B cell (primary cell): ENCODE measurements at regions not wholly inside any gene's neighbourhood (a gene's known extent, or its start where the extent isn't known, plus 50 kb on each side); places are given as distances from the start of the nearest gene placed in this dataset.

Experiments used
- ATAC-seq: fragments of 200-7000 bp; cut with Tn5 transposase; one replicate; pipeline ENCODE4 v1.10.0; 2021; ENCODE audit warnings: low read depth, mild to moderate bottlenecking, moderate number of reproducible peaks, moderate library complexity
- CTCF ChIA-PET: fragments of 350-600 bp; sonication (Branson Sonifier 250); formaldehyde crosslinking; loops from one replicate; lab custom pipeline; 2021; ENCODE audit warnings: antibody characterized with exemption, inconsistent platforms; lab: Charles Lee
- POLR2A ChIA-PET: fragments of 350-600 bp; sonication (Branson Sonifier 250); formaldehyde crosslinking; loops from one replicate; lab custom pipeline; 2021; ENCODE audit warnings: antibody characterized with exemption; lab: Charles Lee
- DNase-seq: peaks from one replicate; pipeline ENCODE4 v3.0.0; 2013
- H2AFZ ChIP-seq: 2 replicates; pipeline ENCODE4 v1.6.1; 2012; ENCODE audit warnings: mild to moderate bottlenecking, low read depth, low read length; ENCODE audit not compliant: insufficient read depth, poor library complexity, severe bottlenecking
- H3K27ac ChIP-seq, 2 donors: 1 replicate in 1 of 2; 2 replicates in 1 of 2; pipeline ENCODE4 v1.5.1; 2012 to 2013; ENCODE audit warnings: low read length in 2 of 2, mild to moderate bottlenecking in 2 of 2, moderate library complexity in 1 of 2
- H3K27me3 ChIP-seq, 4 experiments: fragments of 200-600 bp in 1 of 4; sonication (generic) in 1 of 4; replicated peaks in 1 of 4; 1 replicate in 2 of 4; 2 replicates in 2 of 4; pipeline versions ENCODE4 v1.6.1 to v1.7.0; 2013 to 2016; ENCODE audit warnings: low read length in 3 of 4, mild to moderate bottlenecking in 2 of 4, mixed read lengths in 1 of 4, moderate library complexity in 1 of 4; ENCODE audit not compliant: insufficient read depth in 4 of 4, control insufficient read depth in 3 of 4; ENCODE audit errors: control extremely low read depth in 1 of 4
- H3K36me3 ChIP-seq, 2 experiments: replicated peaks in 1 of 2; 1 replicate in 1 of 2; 2 replicates in 1 of 2; pipeline versions ENCODE4 v1.6.1 to v1.7.1; 2013; ENCODE audit warnings: low read length in 1 of 2; ENCODE audit not compliant: insufficient read depth in 2 of 2, control insufficient read depth in 1 of 2; ENCODE audit errors: control extremely low read depth in 1 of 2, extremely low read depth in 1 of 2
- H3K4me1 ChIP-seq, 2 donors: fragments of 200-600 bp in 1 of 2; sonication (generic) in 1 of 2; 1 replicate in 1 of 2; 2 replicates in 1 of 2; pipeline versions ENCODE4 v1.5.1 to v1.6.1; 2013 to 2017; ENCODE audit warnings: low read length in 2 of 2; ENCODE audit not compliant: control insufficient read depth in 2 of 2, insufficient read depth in 2 of 2
- H3K4me2 ChIP-seq: replicated peaks from 2 replicates; pipeline ENCODE3; 2012; ENCODE audit warnings: mild to moderate bottlenecking, low read depth, low read length; ENCODE audit not compliant: poor library complexity, severe bottlenecking
- H3K4me3 ChIP-seq, 5 experiments: fragments of 200-600 bp in 1 of 5; sonication (generic) in 1 of 5; 1 replicate in 3 of 5; 2 replicates in 2 of 5; pipeline versions ENCODE4 v1.5.1 to v1.7.0; 2011 to 2016; ENCODE audit warnings: low read length in 4 of 5, mild to moderate bottlenecking in 4 of 5, low read depth in 2 of 5, control low read depth in 1 of 5, moderate library complexity in 1 of 5; ENCODE audit not compliant: insufficient read depth in 1 of 5; ENCODE audit errors: control extremely low read depth in 1 of 5, extremely low read depth in 1 of 5
- H3K79me2 ChIP-seq: fragments of 200-600 bp; sonication (generic); one replicate; pipeline ENCODE4 v1.6.0; 2016; ENCODE audit warnings: low read length; ENCODE audit not compliant: control insufficient read depth, insufficient read depth
- H3K9ac ChIP-seq: fragments of 200-600 bp; sonication (generic); 2 replicates; pipeline ENCODE4 v1.6.1; 2017; ENCODE audit warnings: mild to moderate bottlenecking, low read length, moderate library complexity
- H3K9me3 ChIP-seq, 3 donors: one replicate each; pipeline versions ENCODE4 v1.6.1 to v1.7.1; 2013; ENCODE audit warnings: low read length in 2 of 3; ENCODE audit not compliant: control insufficient read depth in 2 of 3, insufficient read depth in 1 of 3; ENCODE audit errors: control extremely low read depth in 1 of 3
- H4K20me1 ChIP-seq: 2 replicates; pipeline ENCODE4 v1.6.0; 2012; ENCODE audit warnings: mild to moderate bottlenecking, low read length; ENCODE audit not compliant: insufficient read depth, control insufficient read depth, poor library complexity, severe bottlenecking
- H3K27ac Mint-ChIP-seq: one replicate; pipeline ENCODE4 v1.8.0; 2021; ENCODE audit warnings: mixed read lengths
- H3K27me3 Mint-ChIP-seq: one replicate; pipeline ENCODE4 v1.8.0; 2021; ENCODE audit warnings: mixed read lengths
- H3K4me1 Mint-ChIP-seq: one replicate; pipeline ENCODE4 v1.8.0; 2021; ENCODE audit warnings: mixed read lengths
- H3K4me3 Mint-ChIP-seq: one replicate; pipeline ENCODE4 v1.8.0; 2021; ENCODE audit warnings: mixed read lengths
- H3K9me3 Mint-ChIP-seq: one replicate; pipeline ENCODE4 v1.8.0; 2022; ENCODE audit warnings: mixed read lengths; ENCODE audit not compliant: insufficient read depth
- EZH2 ChIP-seq: IDR thresholded peaks from 2 replicates; pipeline ENCODE4 v1.6.1; 2012; ENCODE audit warnings: borderline replicate concordance, low read depth, mild to moderate bottlenecking, moderate library complexity, low read length; ENCODE audit not compliant: insufficient read depth, poor library complexity, severe bottlenecking
- WGBS: methylation state at CpG from one replicate; pipeline ENCODE4 v1.1.5; 2013; ENCODE audit warnings: missing lambda C conversion rate; ENCODE audit not compliant: insufficient coverage; 5-methylcytosine and 5-hydroxymethylcytosine counted together
- intact Hi-C: fragments of 100-400 bp; cut with micrococcal nuclease; formaldehyde crosslinking; loops from one replicate; pipeline ENCODE4 v1.10.0; 2022
- TF ChIP-seq, protein P1 (sequence below): fragments of 200-600 bp; IDR thresholded peaks from one replicate; pipeline ENCODE4 v1.8.0; 2022; ENCODE audit warnings: antibody characterized with exemption, mild to moderate bottlenecking

DNA sequence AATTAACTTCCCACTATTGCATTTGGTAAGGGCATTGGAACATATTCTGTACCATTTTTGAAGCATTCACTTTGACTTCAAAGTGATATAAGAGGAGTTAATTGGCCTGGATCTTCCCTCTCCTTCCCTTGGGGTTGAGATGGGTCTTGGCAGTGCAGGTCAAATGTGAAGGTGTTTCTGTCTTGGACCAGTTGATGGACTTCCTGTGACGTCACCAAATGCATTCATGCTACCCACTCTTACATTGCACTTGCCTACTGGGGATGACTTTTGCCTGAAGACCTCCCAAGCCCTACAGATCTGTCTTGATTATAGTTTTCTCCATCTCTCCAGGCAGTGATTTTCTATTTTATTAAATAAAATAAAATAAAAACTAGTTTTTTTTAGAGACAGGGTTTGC, 221.5 kb downstream of the BUB3 start:
- Histone ChIP-seq H3K27ac (no peak overlapping the region), H3K9me3 (no peaks in the 10 kb centered on the region), H3K4me1 (no peaks in the 10 kb centered on the region), H3K4me2 (no peak overlapping the region), H3K9ac (no peak overlapping the region), H3K36me3 (no peaks in the 10 kb centered on the region), H3K4me3 (no peak overlapping the region), H3K79me2 (no peaks in the 10 kb centered on the region), H4K20me1 (no peaks in the 10 kb centered on the region), H2AFZ (no peak overlapping the region), H3K27me3 (no peaks in the 10 kb centered on the region)
- TF ChIP-seq, protein P1, sequence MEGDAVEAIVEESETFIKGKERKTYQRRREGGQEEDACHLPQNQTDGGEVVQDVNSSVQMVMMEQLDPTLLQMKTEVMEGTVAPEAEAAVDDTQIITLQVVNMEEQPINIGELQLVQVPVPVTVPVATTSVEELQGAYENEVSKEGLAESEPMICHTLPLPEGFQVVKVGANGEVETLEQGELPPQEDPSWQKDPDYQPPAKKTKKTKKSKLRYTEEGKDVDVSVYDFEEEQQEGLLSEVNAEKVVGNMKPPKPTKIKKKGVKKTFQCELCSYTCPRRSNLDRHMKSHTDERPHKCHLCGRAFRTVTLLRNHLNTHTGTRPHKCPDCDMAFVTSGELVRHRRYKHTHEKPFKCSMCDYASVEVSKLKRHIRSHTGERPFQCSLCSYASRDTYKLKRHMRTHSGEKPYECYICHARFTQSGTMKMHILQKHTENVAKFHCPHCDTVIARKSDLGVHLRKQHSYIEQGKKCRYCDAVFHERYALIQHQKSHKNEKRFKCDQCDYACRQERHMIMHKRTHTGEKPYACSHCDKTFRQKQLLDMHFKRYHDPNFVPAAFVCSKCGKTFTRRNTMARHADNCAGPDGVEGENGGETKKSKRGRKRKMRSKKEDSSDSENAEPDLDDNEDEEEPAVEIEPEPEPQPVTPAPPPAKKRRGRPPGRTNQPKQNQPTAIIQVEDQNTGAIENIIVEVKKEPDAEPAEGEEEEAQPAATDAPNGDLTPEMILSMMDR, result no peak
- TF ChIP-seq EZH2, result no peak
- no peaks in the 10 kb centered on the region for H3K9me3 Mint-ChIP-seq
- H3K27ac Mint-ChIP-seq, result no peak overlapping the region
- H3K27me3 Mint-ChIP-seq, result peaks cover 7% of the 10 kb centered on the region
- no CpG with 5 or more reads among the region's 1 CpG for WGBS
- no peak overlapping the region for H3K4me3 Mint-ChIP-seq
- POLR2A ChIA-PET, result no interaction called here
- no peaks in the 10 kb centered on the region for H3K4me1 Mint-ChIP-seq
- ATAC-seq (no peak), DNase-seq (no peak)
- intact Hi-C loops, result no loop called here
- CTCF ChIA-PET, result no interaction called here

DNA sequence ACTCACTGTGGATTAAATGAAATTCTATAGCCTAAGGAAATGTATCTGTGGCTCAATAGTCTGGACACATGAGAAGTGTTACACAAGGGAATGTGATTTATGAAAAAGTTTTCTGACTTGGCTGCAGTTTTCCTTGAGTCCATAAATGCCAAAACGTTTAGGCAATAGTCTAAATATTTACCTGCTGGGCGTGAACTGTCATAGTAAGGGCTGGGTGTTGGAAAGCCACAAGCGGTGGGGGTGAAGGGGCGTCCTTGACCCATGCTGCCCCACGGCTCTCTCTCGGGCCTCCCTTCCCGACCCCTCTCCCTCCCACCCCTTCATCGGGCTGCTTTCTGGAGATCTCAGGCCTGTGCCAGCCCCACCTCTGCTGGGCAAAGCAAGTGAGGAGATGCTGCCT, 223.7 kb downstream of the BUB3 start:
- Histone ChIP-seq H3K4me2 (no peak overlapping the region), H3K27me3 (no peaks in the 10 kb centered on the region), H4K20me1 (no peaks in the 10 kb centered on the region), H3K27ac (no peak overlapping the region), H2AFZ (no peak overlapping the region), H3K9me3 (no peaks in the 10 kb centered on the region), H3K4me3 (no peak overlapping the region), H3K9ac (no peak overlapping the region), H3K79me2 (no peaks in the 10 kb centered on the region), H3K4me1 (no peaks in the 10 kb centered on the region), H3K36me3 (no peaks in the 10 kb centered on the region)
- no peaks in the 10 kb centered on the region for H3K4me1 Mint-ChIP-seq
- 89% methylated on average over 8 of the region's 8 CpGs for WGBS
- no peak overlapping the region for H3K4me3 Mint-ChIP-seq
- no peak for DNase-seq
- CTCF ChIA-PET, result no interaction called here
- H3K27me3 Mint-ChIP-seq, result peaks cover 7% of the 10 kb centered on the region
- intact Hi-C loops, result no loop called here
- TF ChIP-seq EZH2, result no peak
- H3K9me3 Mint-ChIP-seq, result no peaks in the 10 kb centered on the region
- no peak for ATAC-seq
- H3K27ac Mint-ChIP-seq, result no peak overlapping the region
- POLR2A ChIA-PET, result no interaction called here
